ENCODE measurements at regions not wholly inside any gene's neighbourhood (a gene's known extent, or its start where the extent isn't known, plus 50 kb on each side); places are given as distances from the start of the nearest gene placed in this dataset.

DNA sequence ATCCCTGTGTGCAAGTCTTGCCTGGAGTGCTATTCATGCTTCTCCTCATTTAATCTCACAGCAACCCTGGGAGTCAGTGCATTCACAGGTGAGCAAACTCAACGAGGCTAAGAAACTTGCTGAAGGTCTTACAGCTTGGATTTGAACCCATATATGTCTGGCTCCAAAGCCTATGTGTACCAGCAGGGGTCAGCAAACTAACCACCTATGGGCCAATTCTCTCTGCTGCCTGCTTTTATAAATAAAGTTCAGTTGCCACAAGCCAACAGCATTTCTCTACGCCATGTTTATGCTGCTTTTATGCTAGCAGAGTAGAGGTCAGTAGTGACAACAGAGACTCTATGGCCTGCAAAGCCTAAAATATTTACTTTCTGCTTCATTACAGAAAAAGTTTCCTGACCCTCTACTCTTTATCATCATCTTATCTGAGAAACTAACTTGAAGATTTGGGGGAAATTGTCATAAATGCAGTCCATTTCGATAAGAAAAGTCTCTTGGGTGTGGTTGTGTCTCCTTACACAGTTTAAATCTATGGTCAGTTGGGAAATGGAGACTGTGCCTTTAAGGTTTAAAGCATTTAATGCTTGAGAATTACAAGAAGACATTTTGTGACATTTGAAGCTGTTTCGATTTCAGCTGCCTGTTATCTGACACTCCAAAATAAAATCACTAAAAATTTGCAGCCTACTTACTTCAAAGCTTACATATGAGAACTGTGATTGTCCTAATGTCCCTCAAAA is 137.7 kb downstream of the PRELID2 start (continued):
- TF ChIP-seq, protein P1, sequence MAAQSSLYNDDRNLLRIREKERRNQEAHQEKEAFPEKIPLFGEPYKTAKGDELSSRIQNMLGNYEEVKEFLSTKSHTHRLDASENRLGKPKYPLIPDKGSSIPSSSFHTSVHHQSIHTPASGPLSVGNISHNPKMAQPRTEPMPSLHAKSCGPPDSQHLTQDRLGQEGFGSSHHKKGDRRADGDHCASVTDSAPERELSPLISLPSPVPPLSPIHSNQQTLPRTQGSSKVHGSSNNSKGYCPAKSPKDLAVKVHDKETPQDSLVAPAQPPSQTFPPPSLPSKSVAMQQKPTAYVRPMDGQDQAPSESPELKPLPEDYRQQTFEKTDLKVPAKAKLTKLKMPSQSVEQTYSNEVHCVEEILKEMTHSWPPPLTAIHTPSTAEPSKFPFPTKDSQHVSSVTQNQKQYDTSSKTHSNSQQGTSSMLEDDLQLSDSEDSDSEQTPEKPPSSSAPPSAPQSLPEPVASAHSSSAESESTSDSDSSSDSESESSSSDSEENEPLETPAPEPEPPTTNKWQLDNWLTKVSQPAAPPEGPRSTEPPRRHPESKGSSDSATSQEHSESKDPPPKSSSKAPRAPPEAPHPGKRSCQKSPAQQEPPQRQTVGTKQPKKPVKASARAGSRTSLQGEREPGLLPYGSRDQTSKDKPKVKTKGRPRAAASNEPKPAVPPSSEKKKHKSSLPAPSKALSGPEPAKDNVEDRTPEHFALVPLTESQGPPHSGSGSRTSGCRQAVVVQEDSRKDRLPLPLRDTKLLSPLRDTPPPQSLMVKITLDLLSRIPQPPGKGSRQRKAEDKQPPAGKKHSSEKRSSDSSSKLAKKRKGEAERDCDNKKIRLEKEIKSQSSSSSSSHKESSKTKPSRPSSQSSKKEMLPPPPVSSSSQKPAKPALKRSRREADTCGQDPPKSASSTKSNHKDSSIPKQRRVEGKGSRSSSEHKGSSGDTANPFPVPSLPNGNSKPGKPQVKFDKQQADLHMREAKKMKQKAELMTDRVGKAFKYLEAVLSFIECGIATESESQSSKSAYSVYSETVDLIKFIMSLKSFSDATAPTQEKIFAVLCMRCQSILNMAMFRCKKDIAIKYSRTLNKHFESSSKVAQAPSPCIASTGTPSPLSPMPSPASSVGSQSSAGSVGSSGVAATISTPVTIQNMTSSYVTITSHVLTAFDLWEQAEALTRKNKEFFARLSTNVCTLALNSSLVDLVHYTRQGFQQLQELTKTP (IDR thresholded peaks at IDR 0.05; ENCODE audit: low read depth in 1 of 2, partially characterized antibody in 2 of 2): no peak
- TF ChIP-seq PHF20 (IDR thresholded peaks at IDR 0.05; ENCODE audit: partially characterized antibody) (no peak), ZNF766 (CRISPR knock-in tag; conservative IDR thresholded peaks at IDR 0.05) (0 out of 2 replicates have a peak, but pooled peaks have one; percentile 48), ZNF561 (CRISPR knock-in tag; conservative IDR thresholded peaks at IDR 0.05) (no peak), SP1 (CRISPR knock-in tag; IDR thresholded peaks at IDR 0.05) (no peak), NONO (IDR thresholded peaks at IDR 0.05; ENCODE audit: low read depth in 2 of 2, low read length in 1 of 2) (no peak), L3MBTL2 (IDR thresholded peaks at IDR 0.05) (no peak), SIRT6 (IDR thresholded peaks at IDR 0.05; ENCODE audit: low read depth, low read length) (no peak), RCOR1 (IDR thresholded peaks at IDR 0.05; ENCODE audit: borderline replicate concordance in 1 of 2, low read depth in 2 of 2, low read length in 2 of 2) (no peak; a peak in 1 of 4 replicates), ZFP30 (CRISPR knock-in tag; IDR thresholded peaks at IDR 0.05; ENCODE audit: borderline replicate concordance) (no peak), PHF21A (IDR thresholded peaks at IDR 0.05; ENCODE audit: borderline replicate concordance, low read depth) (no peak), ILF3 (IDR thresholded peaks at IDR 0.05; ENCODE audit: borderline replicate concordance) (no peak)
- TF ChIP-seq, protein P2, sequence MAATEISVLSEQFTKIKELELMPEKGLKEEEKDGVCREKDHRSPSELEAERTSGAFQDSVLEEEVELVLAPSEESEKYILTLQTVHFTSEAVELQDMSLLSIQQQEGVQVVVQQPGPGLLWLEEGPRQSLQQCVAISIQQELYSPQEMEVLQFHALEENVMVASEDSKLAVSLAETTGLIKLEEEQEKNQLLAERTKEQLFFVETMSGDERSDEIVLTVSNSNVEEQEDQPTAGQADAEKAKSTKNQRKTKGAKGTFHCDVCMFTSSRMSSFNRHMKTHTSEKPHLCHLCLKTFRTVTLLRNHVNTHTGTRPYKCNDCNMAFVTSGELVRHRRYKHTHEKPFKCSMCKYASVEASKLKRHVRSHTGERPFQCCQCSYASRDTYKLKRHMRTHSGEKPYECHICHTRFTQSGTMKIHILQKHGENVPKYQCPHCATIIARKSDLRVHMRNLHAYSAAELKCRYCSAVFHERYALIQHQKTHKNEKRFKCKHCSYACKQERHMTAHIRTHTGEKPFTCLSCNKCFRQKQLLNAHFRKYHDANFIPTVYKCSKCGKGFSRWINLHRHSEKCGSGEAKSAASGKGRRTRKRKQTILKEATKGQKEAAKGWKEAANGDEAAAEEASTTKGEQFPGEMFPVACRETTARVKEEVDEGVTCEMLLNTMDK (IDR thresholded peaks at IDR 0.05; ENCODE audit: borderline replicate concordance, insufficient read depth, low read depth, low read length, poor library complexity, severe bottlenecking): no peak
- TF ChIP-seq, protein P3, sequence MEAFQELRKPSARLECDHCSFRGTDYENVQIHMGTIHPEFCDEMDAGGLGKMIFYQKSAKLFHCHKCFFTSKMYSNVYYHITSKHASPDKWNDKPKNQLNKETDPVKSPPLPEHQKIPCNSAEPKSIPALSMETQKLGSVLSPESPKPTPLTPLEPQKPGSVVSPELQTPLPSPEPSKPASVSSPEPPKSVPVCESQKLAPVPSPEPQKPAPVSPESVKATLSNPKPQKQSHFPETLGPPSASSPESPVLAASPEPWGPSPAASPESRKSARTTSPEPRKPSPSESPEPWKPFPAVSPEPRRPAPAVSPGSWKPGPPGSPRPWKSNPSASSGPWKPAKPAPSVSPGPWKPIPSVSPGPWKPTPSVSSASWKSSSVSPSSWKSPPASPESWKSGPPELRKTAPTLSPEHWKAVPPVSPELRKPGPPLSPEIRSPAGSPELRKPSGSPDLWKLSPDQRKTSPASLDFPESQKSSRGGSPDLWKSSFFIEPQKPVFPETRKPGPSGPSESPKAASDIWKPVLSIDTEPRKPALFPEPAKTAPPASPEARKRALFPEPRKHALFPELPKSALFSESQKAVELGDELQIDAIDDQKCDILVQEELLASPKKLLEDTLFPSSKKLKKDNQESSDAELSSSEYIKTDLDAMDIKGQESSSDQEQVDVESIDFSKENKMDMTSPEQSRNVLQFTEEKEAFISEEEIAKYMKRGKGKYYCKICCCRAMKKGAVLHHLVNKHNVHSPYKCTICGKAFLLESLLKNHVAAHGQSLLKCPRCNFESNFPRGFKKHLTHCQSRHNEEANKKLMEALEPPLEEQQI (IDR thresholded peaks at IDR 0.05): no peak
- TF ChIP-seq, protein P4, sequence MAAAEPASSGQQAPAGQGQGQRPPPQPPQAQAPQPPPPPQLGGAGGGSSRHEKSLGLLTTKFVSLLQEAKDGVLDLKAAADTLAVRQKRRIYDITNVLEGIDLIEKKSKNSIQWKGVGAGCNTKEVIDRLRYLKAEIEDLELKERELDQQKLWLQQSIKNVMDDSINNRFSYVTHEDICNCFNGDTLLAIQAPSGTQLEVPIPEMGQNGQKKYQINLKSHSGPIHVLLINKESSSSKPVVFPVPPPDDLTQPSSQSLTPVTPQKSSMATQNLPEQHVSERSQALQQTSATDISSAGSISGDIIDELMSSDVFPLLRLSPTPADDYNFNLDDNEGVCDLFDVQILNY (CRISPR knock-in tag; IDR thresholded peaks at IDR 0.05): no peak

All from K562 (cell line).